Loucy (cell line): ENCODE measurements at regions not wholly inside any gene's neighbourhood (a gene's known extent, or its start where the extent isn't known, plus 50 kb on each side); places are given as distances from the start of the nearest gene placed in this dataset.

ENCODE experiments used
- EZH2phosphoT487 ChIP-seq: fragments of 200-600 bp; IDR thresholded peaks from 2 replicates; pipeline ENCODE4 v1.6.1; 2018; ENCODE audit warnings: antibody characterized with exemption, mild to moderate bottlenecking, moderate library complexity, borderline replicate concordance
- TF ChIP-seq, protein P1 (sequence below): fragments of 200-600 bp; sonication (generic); conservative IDR thresholded peaks from 2 replicates; pipeline ENCODE4 v1.5.1; 2014; ENCODE audit warnings: mild to moderate bottlenecking, antibody characterized with exemption, low read length

- TF ChIP-seq, protein P1, sequence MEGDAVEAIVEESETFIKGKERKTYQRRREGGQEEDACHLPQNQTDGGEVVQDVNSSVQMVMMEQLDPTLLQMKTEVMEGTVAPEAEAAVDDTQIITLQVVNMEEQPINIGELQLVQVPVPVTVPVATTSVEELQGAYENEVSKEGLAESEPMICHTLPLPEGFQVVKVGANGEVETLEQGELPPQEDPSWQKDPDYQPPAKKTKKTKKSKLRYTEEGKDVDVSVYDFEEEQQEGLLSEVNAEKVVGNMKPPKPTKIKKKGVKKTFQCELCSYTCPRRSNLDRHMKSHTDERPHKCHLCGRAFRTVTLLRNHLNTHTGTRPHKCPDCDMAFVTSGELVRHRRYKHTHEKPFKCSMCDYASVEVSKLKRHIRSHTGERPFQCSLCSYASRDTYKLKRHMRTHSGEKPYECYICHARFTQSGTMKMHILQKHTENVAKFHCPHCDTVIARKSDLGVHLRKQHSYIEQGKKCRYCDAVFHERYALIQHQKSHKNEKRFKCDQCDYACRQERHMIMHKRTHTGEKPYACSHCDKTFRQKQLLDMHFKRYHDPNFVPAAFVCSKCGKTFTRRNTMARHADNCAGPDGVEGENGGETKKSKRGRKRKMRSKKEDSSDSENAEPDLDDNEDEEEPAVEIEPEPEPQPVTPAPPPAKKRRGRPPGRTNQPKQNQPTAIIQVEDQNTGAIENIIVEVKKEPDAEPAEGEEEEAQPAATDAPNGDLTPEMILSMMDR = no peak
- no peak for TF ChIP-seq EZH2phosphoT487
Measured at GRCh38 chr10:53233749-53234148, 461.2 kb upstream of the MBL2 start.
